Uterus (tissue), 2 donors: ENCODE measurements at regions not wholly inside any gene's neighbourhood (a gene's known extent, or its start where the extent isn't known, plus 50 kb on each side); places are given as distances from the start of the nearest gene placed in this dataset.

Experiments used
- POLR2A ChIP-seq, 2 donors: fragments of 450-650 bp; IDR thresholded peaks; one replicate each; pipeline ENCODE4 v1.6.1; 2016; ENCODE audit warnings: antibody characterized with exemption in 2 of 2, mild to moderate bottlenecking in 1 of 2, moderate library complexity in 1 of 2
- TF ChIP-seq, protein P1 (sequence below), 4 experiments: fragments of 200-600 bp in 2 of 4; fragments of 450-650 bp in 2 of 4; sonication (generic) in 2 of 4; IDR thresholded peaks; one replicate each; pipeline ENCODE4 v1.5.1; 2016 to 2019; ENCODE audit warnings: antibody characterized with exemption in 4 of 4, mild to moderate bottlenecking in 2 of 4, moderate library complexity in 1 of 4

DNA sequence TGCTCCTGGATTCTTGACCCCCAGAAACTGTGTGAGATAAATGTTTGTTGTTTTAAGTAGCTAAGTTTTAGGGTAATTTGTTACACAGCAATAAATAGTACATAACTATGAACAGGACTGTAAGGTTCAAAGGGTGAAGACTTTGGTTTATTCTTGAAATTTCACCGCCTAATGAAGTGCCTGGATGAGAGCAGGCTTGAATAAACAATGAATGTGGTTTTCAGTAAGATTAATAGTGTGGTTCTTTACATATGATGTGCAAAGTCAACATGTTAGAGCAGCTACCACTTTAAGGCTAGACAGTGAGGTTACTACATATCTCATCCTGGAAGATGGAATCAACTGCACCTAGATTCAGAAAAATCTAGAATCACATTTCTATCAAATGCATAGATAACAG lies 145.2 kb upstream of the BTG1 start:
- TF ChIP-seq, protein P1, sequence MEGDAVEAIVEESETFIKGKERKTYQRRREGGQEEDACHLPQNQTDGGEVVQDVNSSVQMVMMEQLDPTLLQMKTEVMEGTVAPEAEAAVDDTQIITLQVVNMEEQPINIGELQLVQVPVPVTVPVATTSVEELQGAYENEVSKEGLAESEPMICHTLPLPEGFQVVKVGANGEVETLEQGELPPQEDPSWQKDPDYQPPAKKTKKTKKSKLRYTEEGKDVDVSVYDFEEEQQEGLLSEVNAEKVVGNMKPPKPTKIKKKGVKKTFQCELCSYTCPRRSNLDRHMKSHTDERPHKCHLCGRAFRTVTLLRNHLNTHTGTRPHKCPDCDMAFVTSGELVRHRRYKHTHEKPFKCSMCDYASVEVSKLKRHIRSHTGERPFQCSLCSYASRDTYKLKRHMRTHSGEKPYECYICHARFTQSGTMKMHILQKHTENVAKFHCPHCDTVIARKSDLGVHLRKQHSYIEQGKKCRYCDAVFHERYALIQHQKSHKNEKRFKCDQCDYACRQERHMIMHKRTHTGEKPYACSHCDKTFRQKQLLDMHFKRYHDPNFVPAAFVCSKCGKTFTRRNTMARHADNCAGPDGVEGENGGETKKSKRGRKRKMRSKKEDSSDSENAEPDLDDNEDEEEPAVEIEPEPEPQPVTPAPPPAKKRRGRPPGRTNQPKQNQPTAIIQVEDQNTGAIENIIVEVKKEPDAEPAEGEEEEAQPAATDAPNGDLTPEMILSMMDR (IDR thresholded peaks at IDR 0.05), result no peak
- TF ChIP-seq POLR2A (IDR thresholded peaks at IDR 0.05), result no peak
